Fibroblast of villous mesenchyme (primary cell): ENCODE measurements at regions not wholly inside any gene's neighbourhood (a gene's known extent, or its start where the extent isn't known, plus 50 kb on each side); places are given as distances from the start of the nearest gene placed in this dataset. TPM values are rescaled to one million over a fixed set of nuclear protein-coding genes. Genes with fewer than 3 reads are reported as not detected.

Source experiments
- DNase-seq: peaks from one replicate; pipeline ENCODE4 v3.0.0-alpha.2; 2010; ENCODE audit warnings: low read depth
- H3K4me3 ChIP-seq: 2 replicates; pipeline ENCODE4 v1.5.1; 2011; ENCODE audit warnings: low read depth, mild to moderate bottlenecking, low read length
- small RNA-seq: library from RNA; depleted of rRNA; stranded (forward); fragments of <200 nt; gene quantifications from one replicate; pipeline ENCODE3, GENCODE V24; 2012
- TF ChIP-seq, protein P1 (sequence below): IDR thresholded peaks from 2 replicates; pipeline ENCODE4 v1.5.1; 2012; ENCODE audit warnings: low read depth, mild to moderate bottlenecking, low read length; ENCODE audit not compliant: insufficient read depth

DNA sequence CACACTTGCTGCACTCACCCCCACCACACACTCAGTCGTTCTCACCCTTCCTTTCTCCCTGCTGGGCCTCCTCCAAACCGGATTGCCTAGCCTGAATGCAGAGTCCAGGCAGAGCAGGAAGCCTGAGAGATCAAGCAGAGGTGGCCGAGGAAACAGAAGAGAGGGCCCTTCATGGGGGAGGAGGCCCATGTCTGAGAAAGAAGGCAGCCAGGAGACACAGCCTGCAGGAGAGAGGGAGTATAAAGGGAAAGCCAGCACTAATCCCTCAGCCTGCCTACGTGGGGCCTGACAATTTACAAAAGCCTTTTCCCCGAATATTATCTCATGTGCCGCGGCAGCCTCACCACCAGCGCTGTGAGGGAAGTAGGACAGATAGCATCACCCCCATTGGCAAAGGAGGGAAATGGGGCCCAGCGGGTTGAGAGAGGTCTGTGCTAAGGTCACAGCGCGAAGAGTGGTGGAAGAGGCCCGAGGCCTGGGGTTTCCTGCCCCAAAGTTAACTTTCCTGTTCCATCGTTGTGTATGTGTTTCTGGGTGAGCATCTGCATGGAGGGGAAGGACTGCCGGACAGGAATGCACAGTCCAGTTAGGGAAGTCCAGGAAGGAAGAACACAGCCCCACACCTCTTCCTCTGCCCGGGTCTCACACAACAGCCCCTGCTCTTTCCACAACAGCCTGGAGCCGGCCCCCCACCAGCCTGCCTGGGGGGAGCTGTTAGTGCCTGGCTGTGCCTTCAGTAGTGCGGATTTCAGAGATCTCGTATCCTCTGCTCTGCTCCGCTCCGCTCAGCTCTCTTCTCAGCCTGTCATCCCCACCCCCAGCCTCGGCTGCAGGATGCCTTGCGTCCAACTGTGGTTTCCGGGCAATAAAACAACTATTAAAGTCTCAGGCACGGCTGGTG lies 50.9 kb upstream of the BCOR start:
- TF ChIP-seq, protein P1, sequence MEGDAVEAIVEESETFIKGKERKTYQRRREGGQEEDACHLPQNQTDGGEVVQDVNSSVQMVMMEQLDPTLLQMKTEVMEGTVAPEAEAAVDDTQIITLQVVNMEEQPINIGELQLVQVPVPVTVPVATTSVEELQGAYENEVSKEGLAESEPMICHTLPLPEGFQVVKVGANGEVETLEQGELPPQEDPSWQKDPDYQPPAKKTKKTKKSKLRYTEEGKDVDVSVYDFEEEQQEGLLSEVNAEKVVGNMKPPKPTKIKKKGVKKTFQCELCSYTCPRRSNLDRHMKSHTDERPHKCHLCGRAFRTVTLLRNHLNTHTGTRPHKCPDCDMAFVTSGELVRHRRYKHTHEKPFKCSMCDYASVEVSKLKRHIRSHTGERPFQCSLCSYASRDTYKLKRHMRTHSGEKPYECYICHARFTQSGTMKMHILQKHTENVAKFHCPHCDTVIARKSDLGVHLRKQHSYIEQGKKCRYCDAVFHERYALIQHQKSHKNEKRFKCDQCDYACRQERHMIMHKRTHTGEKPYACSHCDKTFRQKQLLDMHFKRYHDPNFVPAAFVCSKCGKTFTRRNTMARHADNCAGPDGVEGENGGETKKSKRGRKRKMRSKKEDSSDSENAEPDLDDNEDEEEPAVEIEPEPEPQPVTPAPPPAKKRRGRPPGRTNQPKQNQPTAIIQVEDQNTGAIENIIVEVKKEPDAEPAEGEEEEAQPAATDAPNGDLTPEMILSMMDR = no peak
- peak; percentile 76 for DNase-seq
- no peak overlapping the region for H3K4me3 ChIP-seq

DNA sequence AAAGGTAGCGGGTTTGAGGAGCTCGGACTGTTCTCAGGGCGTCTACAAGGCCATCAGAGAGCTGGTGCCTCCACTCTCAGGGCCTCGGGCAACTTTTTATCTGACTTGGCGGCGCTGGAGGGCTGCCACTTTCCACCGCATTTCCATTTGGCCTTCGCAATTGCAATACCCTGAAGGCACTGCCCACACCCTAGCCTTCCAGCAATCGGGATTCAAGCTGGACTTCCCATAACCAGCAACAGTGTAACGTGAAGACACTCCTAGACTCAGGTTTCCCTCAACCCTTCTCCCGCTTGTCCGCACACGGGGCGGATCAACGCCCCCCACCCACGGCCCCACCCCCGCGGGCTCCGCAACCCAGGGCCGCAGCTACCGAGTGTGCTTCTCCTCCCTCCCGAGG lies 50.2 kb upstream of the BCOR start:
- no peak for DNase-seq
- H3K4me3 ChIP-seq = no peak overlapping the region
- TF ChIP-seq, protein P1 = no peak

Small RNAs in the stretch of these regions (small RNA-seq; reads per million reads assigned to genes)
- gene RF00019 = not detected
